Stimulated activated CD4-positive, alpha-beta T cell treated with anti-CD3 and anti-CD28 coated beads, Interleukin-15, amount 100 ng/mL, for 1 hour (primary cell): ENCODE measurements at regions not wholly inside any gene's neighbourhood (a gene's known extent, or its start where the extent isn't known, plus 50 kb on each side); places are given as distances from the start of the nearest gene placed in this dataset.

Source experiments
- DNase-seq, 2 donors: peaks; one replicate each; pipeline ENCODE4 v3.0.0-alpha.2; 2020; ENCODE audit warnings: low read depth in 1 of 2, low spot score in 1 of 2

GRCh38 chr13:50355797-50356196 is 340.6 kb downstream of the KCNRG start:
- no peak for DNase-seq

GRCh38 chr13:50357136-50357535 is 341.9 kb downstream of the KCNRG start:
- DNase-seq = no peak

DNA sequence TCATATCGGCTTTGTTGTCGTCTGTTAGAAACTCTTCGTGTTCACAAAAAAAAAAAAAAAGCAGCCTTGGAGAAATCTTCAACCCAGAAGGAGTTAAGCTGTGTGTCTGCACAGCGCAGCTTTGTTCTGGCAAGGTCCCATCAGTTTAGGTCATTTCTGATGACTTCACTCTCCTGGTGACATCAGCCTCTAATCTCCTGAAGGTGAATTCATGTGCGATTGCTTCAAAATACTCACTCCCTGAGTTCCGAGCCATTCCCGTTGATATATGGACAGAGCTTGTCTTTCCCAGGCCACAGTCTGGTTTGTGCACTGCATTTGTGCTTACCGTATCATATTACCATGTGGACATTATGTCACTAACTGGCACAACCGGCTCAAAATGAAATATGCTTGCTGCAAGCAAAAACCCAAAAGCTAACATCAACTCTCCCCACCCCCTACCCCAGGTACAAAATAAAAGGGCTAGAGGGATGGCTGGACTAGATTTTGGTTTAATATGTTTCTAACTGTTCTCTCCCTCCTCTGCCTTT is 342.4 kb downstream of the KCNRG start:
- DNase-seq = no peak

DNA sequence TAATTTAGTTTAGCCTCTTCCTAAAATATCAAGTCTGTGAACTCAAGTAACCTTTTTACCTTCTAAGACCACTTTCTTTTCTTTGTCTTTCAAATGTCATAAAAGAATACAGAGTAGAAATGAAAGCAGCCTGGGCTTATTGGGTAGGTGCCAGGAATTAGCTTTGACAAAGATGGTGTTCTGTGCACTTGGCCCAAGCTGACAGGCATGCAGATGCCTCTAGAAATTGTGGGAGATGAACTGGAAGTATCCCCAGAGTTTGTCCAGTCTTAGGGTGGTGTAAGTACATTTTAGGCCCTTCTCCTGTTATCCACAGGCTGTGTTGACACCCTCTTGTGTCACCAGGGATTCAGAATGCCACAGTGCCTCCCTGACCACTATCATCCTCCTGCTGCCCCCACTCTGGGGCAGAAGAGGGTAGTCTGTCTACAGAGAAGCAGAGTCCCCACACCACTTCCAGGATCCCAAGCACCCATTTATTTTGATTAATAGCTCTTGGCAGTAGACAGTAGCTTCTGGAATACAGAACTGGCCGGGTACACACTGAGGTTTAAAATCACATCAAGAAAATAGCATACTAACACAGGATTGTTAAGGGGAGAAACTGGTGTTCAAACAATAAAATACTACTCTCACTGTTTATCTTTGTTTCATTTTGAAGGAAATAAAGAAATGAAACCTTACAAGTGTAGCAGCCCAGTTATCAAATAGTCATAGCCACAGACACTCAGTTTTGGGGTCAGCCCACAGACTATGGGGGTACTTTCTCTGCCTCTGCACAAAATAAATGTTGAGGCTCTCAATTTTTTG is 343.2 kb downstream of the KCNRG start:
- no peak for DNase-seq

- DNase-seq = no peak
These were observed 343.8 kb downstream of the KCNRG start for GRCh38 chr13:50359041-50359367.

DNA sequence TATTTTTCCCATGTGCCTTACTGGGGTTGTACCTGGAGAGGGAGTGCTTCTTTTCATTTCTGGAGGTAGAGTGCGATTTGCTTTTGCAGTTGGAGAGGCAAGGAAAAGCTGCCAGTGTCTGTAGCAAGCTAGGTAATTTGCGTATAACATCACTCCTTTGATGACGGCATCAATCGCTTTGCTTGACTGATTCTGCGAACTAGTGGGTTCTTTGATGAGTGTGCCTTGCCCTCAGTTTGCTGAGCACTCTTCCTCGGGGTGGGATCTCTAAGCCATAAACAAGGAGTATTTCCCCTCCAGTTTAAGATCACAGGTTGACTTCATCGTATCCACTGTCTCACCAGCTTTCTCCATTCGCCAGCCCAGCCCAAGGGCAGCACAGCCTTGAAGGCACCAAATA is 344.5 kb downstream of the KCNRG start:
- DNase-seq = no peak

GRCh38 chr13:50360637-50361036 is 345.4 kb downstream of the KCNRG start:
- no peak for DNase-seq

GRCh38 chr13:50361282-50361681 is 346.0 kb downstream of the KCNRG start:
- DNase-seq = no peak

DNA sequence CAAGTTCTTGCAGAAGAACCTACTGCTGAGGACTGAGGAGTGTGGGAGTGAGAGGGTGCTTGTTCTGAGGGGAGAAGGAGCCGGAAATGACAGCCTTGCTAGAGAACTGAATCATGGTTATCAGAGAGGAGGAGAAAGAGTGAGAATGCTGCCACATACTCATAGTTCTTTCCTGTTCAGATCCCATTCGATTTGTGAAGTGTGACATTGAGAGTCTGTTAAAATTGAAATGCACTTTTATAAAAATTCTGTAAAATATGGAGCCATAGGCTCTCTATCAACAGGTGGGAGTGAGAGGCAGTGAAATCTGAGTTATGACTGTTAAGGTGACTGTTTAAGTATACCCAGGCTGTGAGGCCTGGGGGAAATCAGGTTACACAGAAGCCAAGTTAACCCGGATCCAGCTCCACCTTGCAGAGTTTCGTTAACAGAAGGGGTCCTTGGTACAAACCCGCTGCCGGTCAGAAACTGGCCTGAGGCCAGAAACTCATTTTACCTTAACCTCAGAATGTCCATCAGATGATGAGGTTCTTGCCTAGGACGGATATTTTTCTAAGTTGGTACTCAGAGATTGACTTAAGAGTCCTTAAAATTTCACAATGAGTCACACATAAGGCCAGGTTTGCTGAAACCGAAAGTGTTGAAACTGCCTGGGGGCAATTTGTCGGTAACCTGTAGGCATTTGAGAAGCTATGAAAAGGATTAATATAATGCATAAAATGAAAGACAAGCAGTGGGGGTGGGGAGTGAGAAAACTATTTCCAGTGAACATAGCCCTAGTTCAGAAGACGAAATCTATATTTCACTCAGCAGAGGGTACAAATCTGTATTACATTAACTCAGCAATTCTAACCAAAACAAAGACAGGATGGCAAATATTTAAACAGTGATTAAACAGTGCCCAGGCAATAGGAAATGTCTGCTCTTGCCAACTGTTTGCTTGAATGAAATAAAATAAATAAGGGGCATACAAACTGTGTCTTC is 350.5 kb downstream of the KCNRG start:
- no peak for DNase-seq

GRCh38 chr13:50366488-50367174 is 351.4 kb downstream of the KCNRG start:
- no peak for DNase-seq

DNA sequence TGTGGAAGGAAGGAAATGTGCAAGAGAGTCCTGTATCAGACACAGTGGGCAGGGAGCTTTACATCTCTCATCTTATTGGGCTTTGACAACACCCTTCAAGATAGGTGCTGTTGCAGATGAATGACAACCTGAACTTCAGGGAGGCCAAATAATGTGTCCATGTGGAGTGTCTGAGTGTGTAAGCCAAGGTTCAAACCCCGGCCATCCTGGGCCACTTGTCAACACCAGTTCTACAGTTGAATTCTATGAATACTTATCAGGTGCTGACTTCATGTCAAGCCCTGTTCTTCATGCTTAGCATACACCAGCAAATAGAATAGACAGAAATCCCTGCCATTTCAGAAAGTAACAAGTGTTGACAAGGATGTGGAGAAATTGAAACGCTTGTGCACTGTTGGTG is 354.4 kb downstream of the KCNRG start:
- no peak for DNase-seq

GRCh38 chr13:50370303-50370950 is 355.2 kb downstream of the KCNRG start:
- DNase-seq = no peak

DNA sequence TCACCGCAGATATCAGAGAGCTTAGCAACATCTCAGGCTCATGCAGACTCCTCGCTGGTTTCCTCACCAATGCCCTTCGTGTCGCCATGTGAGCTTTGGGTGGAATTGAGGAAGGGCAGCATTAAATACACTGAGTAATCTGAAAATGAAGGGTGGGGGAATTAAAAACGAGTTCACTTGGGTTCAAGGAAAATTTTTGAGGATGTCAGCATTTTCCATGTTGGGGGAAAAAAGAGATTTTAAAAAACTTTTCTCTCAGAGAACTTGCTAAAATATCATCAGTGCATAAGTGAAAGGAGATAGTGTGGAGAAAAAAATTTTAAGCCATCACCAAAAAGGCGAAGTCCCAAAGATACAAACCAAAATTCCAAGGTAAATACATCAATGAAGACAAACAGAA is 359.3 kb downstream of the KCNRG start:
- no peak for DNase-seq

GRCh38 chr13:50375792-50376191 is 360.5 kb downstream of the KCNRG start:
- no peak for DNase-seq

DNA sequence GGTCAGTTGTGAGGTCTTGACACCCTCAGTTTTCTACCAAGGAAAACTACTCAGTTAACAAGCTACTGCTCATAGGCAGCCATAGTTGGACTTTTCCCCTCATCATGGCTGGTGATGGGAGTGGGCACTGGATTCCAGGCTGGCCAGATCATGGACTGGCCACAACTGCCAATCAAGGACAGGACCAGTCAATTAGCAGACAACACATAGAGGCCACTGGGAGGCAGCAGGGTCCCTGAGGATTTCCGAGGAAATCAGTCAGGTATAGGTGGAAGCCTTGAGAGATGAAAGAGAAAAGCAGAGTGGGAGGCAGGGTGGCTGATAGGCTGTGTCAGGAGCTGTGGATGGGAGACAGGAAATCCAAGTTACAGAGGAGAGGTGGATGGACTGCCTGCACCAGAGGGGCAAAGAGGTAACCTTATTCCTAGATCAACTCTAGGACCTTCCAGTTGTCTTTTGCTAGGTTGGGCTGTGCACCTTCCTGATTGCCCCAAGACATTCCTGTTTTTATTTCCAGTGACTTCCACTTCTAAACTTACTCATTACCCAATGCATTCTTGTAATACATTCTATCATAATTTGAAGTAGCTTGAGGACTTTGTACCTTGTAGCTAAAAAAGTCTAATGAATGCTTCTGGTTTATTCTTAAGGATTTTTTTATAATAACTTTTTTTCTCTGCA is 361.8 kb downstream of the KCNRG start:
- no peak for DNase-seq

DNA sequence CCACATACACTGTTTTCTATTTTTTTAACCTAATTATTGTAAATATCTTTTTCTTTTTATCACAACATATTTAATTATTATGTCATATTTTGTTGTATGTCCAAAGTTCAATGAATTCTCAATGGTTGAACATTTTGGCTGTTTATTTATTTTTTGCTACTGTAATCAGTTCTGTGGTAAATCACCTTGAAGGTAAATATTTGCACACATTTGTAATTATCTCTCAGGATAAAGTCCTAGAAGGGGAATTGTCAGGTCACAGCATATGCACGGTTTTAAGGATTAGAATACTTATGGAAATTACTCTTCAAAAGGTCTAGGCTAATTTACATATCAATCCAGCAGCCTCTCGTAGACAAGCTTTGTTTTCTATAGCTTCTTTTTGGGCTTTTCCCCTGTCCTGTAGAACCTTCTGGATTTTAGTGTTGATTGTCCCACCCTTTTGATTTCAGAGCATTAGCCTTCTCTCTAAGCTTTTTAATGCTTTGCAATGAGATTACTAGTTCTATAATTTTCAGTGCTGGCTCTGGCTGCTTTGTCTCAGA is 362.6 kb downstream of the KCNRG start:
- no peak for DNase-seq

DNA sequence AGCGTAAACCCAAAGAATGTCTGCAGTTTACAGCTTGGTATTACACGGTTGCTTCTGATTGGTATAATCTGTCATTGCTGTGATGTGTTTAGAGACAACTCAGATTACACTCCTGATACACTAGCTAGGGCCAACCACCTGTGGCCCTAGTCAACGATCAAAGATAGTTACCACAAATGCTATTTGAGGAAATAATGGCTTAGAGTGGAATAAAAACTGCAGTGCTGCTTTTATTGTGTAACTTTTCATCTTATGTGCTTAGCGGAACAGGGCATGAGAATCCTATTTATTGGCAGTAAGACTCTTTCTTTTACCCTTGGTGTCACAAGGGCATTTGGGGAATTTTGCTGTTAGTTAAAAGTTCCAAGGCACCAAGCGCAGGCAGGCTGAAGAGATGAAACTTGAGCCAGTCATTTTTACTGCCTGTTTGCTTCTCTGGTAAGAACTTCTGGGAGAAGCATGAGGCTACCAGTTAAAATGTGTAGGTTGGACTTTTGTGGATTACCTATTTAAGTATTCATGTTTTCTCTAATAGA is 363.3 kb downstream of the KCNRG start:
- DNase-seq = no peak

DNA sequence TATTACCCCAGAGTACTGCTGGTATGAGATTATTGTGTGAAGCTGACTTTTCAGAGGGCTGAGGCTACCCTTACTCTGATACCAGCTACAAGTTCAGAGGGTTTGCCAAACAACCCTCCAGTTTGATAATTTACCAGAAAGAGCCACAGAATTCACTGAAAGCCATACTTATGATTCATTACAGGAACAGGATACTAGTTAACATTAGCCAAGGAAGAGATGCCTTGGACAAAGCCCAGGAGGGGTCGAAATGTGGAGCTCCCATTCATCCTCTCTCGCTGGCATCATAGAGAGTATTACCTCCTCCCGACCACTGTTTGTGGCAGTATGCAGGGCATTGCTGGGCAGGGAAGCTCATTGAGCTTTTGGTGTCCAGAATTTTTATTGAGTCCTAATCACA is 364.3 kb downstream of the KCNRG start:
- DNase-seq = no peak

DNA sequence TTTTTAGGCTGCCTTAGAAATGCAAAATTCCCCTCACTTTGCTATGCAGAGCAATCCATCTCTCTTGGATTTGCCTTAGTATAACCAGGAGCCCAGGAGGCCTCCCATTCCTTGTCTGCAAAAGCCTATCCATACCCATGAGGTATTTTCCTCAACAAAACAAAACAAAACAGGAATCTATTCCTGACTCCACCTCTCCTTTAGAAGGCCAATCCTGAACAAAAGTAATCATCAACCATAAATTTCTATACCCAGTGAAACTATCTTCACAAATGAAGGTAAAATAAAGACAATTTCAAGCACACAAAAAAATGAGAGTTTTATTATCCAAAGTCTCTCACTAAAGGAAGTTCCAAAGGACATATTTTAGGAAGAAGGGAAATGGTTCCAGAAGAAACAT is 365.7 kb downstream of the KCNRG start:
- no peak for DNase-seq

DNA sequence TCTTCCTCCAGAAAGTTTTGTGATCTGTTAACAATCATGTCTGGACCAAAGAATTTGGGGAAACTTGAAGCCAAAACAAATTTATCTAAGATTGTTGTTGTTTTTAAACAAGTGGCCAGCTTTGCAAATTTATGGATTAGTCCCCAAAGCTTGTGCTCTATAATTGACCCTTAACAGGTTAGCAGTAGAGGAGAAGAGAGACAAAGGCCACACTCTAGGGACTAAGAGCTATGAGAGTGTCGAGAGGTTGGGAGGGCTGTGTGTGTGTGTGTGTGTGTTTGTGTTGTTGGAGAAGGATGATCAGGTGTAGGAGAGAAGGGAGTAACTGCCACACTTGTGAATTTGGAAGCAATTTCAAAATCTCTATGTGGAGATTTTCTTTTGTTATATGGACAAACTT is 367.3 kb downstream of the KCNRG start:
- DNase-seq = no peak
